ENCODE measurements at regions not wholly inside any gene's neighbourhood (a gene's known extent, or its start where the extent isn't known, plus 50 kb on each side); places are given as distances from the start of the nearest gene placed in this dataset.

GRCh38 chr2:194087089-194087958 is 1569.7 kb upstream of the SLC39A10 start:
- no peak for TF ChIP-seq CTCF (IDR thresholded peaks at IDR 0.05; ENCODE audit: insufficient read depth, low read depth, low read length)
- TF ChIP-seq EZH2 (IDR thresholded peaks at IDR 0.05; ENCODE audit: insufficient read depth, low read length): no peak
